ENCODE measurements at regions not wholly inside any gene's neighbourhood (a gene's known extent, or its start where the extent isn't known, plus 50 kb on each side); places are given as distances from the start of the nearest gene placed in this dataset.

- no peak for DNase-seq (ENCODE audit: low read depth)
Measured at GRCh38 chr7:24341691-24342413, 57.9 kb downstream of the NPY start.

- DNase-seq (ENCODE audit: low read depth): no peak
Measured at GRCh38 chr7:24343614-24344013, 59.6 kb downstream of the NPY start.

- no peak for DNase-seq (ENCODE audit: low read depth)
Measured at GRCh38 chr7:24346129-24346528, 62.1 kb downstream of the NPY start.

- no peak for DNase-seq (ENCODE audit: low read depth)
Measured at GRCh38 chr7:24346716-24347115, 62.7 kb downstream of the NPY start.

GRCh38 chr7:24349339-24349738 is 65.3 kb downstream of the NPY start:
- DNase-seq (ENCODE audit: low read depth): no peak

GRCh38 chr7:24354456-24354855 is 70.5 kb downstream of the NPY start:
- DNase-seq (ENCODE audit: low read depth): no peak

- DNase-seq (ENCODE audit: low read depth): no peak
Measured at GRCh38 chr7:24356718-24357386, 72.9 kb downstream of the NPY start.

- no peak for DNase-seq (ENCODE audit: low read depth)
Measured at GRCh38 chr7:24361001-24361400, 77.0 kb downstream of the NPY start.

- peak; percentile 24 for DNase-seq (ENCODE audit: low read depth)
Measured at GRCh38 chr7:24365606-24366005, 81.6 kb downstream of the NPY start.

- DNase-seq (ENCODE audit: low read depth): peak; percentile 22
Measured at GRCh38 chr7:24366876-24367275, 82.9 kb downstream of the NPY start.

GRCh38 chr7:24368161-24368560 is 84.2 kb downstream of the NPY start:
- no peak for DNase-seq (ENCODE audit: low read depth)

GRCh38 chr7:24370541-24370940 is 86.6 kb downstream of the NPY start:
- no peak for DNase-seq (ENCODE audit: low read depth)

GRCh38 chr7:24372961-24373955 is 89.3 kb downstream of the NPY start:
- no peak for DNase-seq (ENCODE audit: low read depth)

GRCh38 chr7:24378871-24379616 is 95.1 kb downstream of the NPY start:
- peak; percentile 76 for DNase-seq (ENCODE audit: low read depth)

GRCh38 chr7:24381894-24382505 is 98.0 kb downstream of the NPY start:
- DNase-seq (ENCODE audit: low read depth): peak; percentile 22

- DNase-seq (ENCODE audit: low read depth): no peak
Measured at GRCh38 chr7:24383055-24383454, 99.1 kb downstream of the NPY start.

GRCh38 chr7:24384362-24385030 is 100.5 kb downstream of the NPY start:
- no peak for DNase-seq (ENCODE audit: low read depth)

- DNase-seq (ENCODE audit: low read depth): no peak
Measured at GRCh38 chr7:24388212-24388611, 104.2 kb downstream of the NPY start.

GRCh38 chr7:24390376-24391157 is 106.6 kb downstream of the NPY start:
- no peak for DNase-seq (ENCODE audit: low read depth)

Measured in myocyte (in vitro differentiated cells).